NCI-H1436 treated with DMSO at 0.1 percent for 48 hours (cell line): ENCODE measurements at regions not wholly inside any gene's neighbourhood (a gene's known extent, or its start where the extent isn't known, plus 50 kb on each side); places are given as distances from the start of the nearest gene placed in this dataset.

Source experiments
- DNase-seq: peaks from one replicate; lab custom pipeline; 2025; lab: John Stamatoyannopoulos, UW

DNA sequence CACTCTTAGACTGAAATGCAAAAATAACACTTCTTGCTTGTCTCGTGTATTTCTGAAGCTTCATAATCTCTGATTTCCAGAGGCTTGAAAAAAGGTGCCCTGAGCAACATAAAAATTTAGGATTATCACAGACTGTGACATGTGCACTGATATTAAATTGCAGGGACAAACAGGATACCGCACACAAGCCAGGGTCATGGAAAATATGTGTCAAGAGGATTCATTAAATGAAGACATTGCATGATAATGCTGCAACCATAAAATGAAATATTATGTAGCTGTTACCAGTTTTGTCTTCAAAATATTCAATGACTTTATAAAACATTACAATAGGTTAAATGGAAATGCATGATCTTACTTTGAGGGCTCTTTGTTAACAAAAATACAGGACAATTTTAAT lies 328.0 kb downstream of the KCTD8 start:
- no peak for DNase-seq

DNA sequence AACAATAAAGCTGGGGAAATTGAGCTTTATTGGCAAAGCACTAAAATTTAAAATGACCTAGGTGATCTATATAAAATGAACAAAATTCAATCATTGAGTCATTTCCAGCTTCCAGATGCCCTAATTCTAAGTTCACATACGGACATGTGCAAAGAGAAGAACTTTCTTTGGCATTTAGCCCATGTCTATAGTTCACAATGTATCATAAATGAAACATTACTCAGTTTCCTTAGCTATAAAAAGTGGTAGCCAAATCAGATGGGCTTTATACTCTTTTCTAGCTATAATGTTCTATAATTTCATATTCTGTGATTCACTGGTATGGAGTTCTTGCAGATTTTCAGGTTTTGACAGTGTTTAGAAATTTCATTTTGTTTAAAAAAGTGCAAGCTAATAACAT lies 327.4 kb downstream of the KCTD8 start:
- DNase-seq, result no peak
